ENCODE measurements at regions not wholly inside any gene's neighbourhood (a gene's known extent, or its start where the extent isn't known, plus 50 kb on each side); places are given as distances from the start of the nearest gene placed in this dataset.
"Not testable (repeated sequence)": the region's sequence is repeated elsewhere in the genome, so short reads cannot be mapped to it uniquely, and the experiment has no call there.

- DNase-seq (ENCODE audit: low spot score) = no peak
- no peak for TF ChIP-seq CTCF (IDR thresholded peaks at IDR 0.05; ENCODE audit: unreplicated experiment)
- no peaks in the 10 kb centered on the region for H3K9me3 Mint-ChIP-seq (ENCODE audit: unreplicated experiment)
- no peak overlapping the region for H3K27ac Mint-ChIP-seq (ENCODE audit: unreplicated experiment)
- H3K4me1 Mint-ChIP-seq (ENCODE audit: unreplicated experiment) = peaks cover 4% of the 10 kb centered on the region
- H3K27me3 Mint-ChIP-seq (ENCODE audit: unreplicated experiment) = no peaks in the 10 kb centered on the region
- no peak overlapping the region for H3K4me3 Mint-ChIP-seq (ENCODE audit: unreplicated experiment)
- H3K36me3 Mint-ChIP-seq (ENCODE audit: low read depth, unreplicated experiment) = no peaks in the 10 kb centered on the region
Observed at GRCh38 chr6:150516199-150516598, 83.5 kb upstream of the PLEKHG1 start.

GRCh38 chr6:150517175-150517574 is 82.5 kb upstream of the PLEKHG1 start:
- H3K4me1 Mint-ChIP-seq (ENCODE audit: unreplicated experiment) = peaks cover 4% of the 10 kb centered on the region
- H3K27ac Mint-ChIP-seq (ENCODE audit: unreplicated experiment) = no peak overlapping the region
- H3K36me3 Mint-ChIP-seq (ENCODE audit: low read depth, unreplicated experiment) = no peaks in the 10 kb centered on the region
- no peak for DNase-seq (ENCODE audit: low spot score)
- H3K27me3 Mint-ChIP-seq (ENCODE audit: unreplicated experiment) = no peaks in the 10 kb centered on the region
- H3K9me3 Mint-ChIP-seq (ENCODE audit: unreplicated experiment) = no peaks in the 10 kb centered on the region
- no peak overlapping the region for H3K4me3 Mint-ChIP-seq (ENCODE audit: unreplicated experiment)
- no peak for TF ChIP-seq CTCF (IDR thresholded peaks at IDR 0.05; ENCODE audit: unreplicated experiment)

- no peak overlapping the region for H3K4me3 Mint-ChIP-seq (ENCODE audit: unreplicated experiment)
- no peak for DNase-seq (ENCODE audit: low spot score)
- H3K4me1 Mint-ChIP-seq (ENCODE audit: unreplicated experiment) = peaks cover 4% of the 10 kb centered on the region
- H3K27me3 Mint-ChIP-seq (ENCODE audit: unreplicated experiment) = no peaks in the 10 kb centered on the region
- no peak overlapping the region for H3K27ac Mint-ChIP-seq (ENCODE audit: unreplicated experiment)
- no peak for TF ChIP-seq CTCF (IDR thresholded peaks at IDR 0.05; ENCODE audit: unreplicated experiment)
- no peaks in the 10 kb centered on the region for H3K36me3 Mint-ChIP-seq (ENCODE audit: low read depth, unreplicated experiment)
- no peaks in the 10 kb centered on the region for H3K9me3 Mint-ChIP-seq (ENCODE audit: unreplicated experiment)
Observed at GRCh38 chr6:150521482-150521881, 78.2 kb upstream of the PLEKHG1 start.

GRCh38 chr6:150523216-150523615 is 76.5 kb upstream of the PLEKHG1 start:
- H3K4me1 Mint-ChIP-seq (ENCODE audit: unreplicated experiment); H3K4me3 Mint-ChIP-seq (ENCODE audit: unreplicated experiment); DNase-seq (ENCODE audit: low spot score); H3K9me3 Mint-ChIP-seq (ENCODE audit: unreplicated experiment); H3K27ac Mint-ChIP-seq (ENCODE audit: unreplicated experiment); H3K27me3 Mint-ChIP-seq (ENCODE audit: unreplicated experiment); H3K36me3 Mint-ChIP-seq (ENCODE audit: low read depth, unreplicated experiment): not testable (repeated sequence)

- Mint-ChIP-seq H3K27ac (ENCODE audit: unreplicated experiment) (no peak overlapping the region), H3K36me3 (ENCODE audit: low read depth, unreplicated experiment) (no peaks in the 10 kb centered on the region), H3K4me3 (ENCODE audit: unreplicated experiment) (no peak overlapping the region), H3K27me3 (ENCODE audit: unreplicated experiment) (peaks cover 2% of the 10 kb centered on the region), H3K4me1 (ENCODE audit: unreplicated experiment) (peaks cover 11% of the 10 kb centered on the region), H3K9me3 (ENCODE audit: unreplicated experiment) (no peaks in the 10 kb centered on the region)
- DNase-seq (ENCODE audit: low spot score) = no peak
- no peak for TF ChIP-seq CTCF (IDR thresholded peaks at IDR 0.05; ENCODE audit: unreplicated experiment)
Observed at GRCh38 chr6:150525300-150525699, 74.4 kb upstream of the PLEKHG1 start.

- H3K36me3 Mint-ChIP-seq (ENCODE audit: low read depth, unreplicated experiment) = no peaks in the 10 kb centered on the region
- H3K27ac Mint-ChIP-seq (ENCODE audit: unreplicated experiment) = no peak overlapping the region
- H3K4me3 Mint-ChIP-seq (ENCODE audit: unreplicated experiment) = no peak overlapping the region
- DNase-seq (ENCODE audit: low spot score) = no peak
- TF ChIP-seq CTCF (IDR thresholded peaks at IDR 0.05; ENCODE audit: unreplicated experiment) = no peak
- peaks cover 11% of the 10 kb centered on the region for H3K4me1 Mint-ChIP-seq (ENCODE audit: unreplicated experiment)
- H3K27me3 Mint-ChIP-seq (ENCODE audit: unreplicated experiment) = peaks cover 2% of the 10 kb centered on the region
- no peaks in the 10 kb centered on the region for H3K9me3 Mint-ChIP-seq (ENCODE audit: unreplicated experiment)
Observed at GRCh38 chr6:150527100-150527499, 72.6 kb upstream of the PLEKHG1 start.
